BLaER1 (cell line): ENCODE measurements at regions not wholly inside any gene's neighbourhood (a gene's known extent, or its start where the extent isn't known, plus 50 kb on each side); places are given as distances from the start of the nearest gene placed in this dataset.

Source experiments
- H3K27ac ChIP-seq: shearing (Covaris generic); formaldehyde crosslinking; 2 replicates; pipeline ENCODE4 v1.8.1; 2022
- H3K27me3 ChIP-seq: shearing (Covaris generic); formaldehyde crosslinking; 2 replicates; pipeline ENCODE4 v1.8.1; 2022
- H3K36me3 ChIP-seq: shearing (Covaris generic); formaldehyde crosslinking; 2 replicates; pipeline ENCODE4 v1.8.1; 2022
- H3K4me1 ChIP-seq: shearing (Covaris generic); formaldehyde crosslinking; 2 replicates; pipeline ENCODE4 v1.8.1; 2022
- H3K4me2 ChIP-seq: shearing (Covaris generic); formaldehyde crosslinking; 2 replicates; pipeline ENCODE4 v1.8.1; 2022
- H3K4me3 ChIP-seq: shearing (Covaris generic); formaldehyde crosslinking; 2 replicates; pipeline ENCODE4 v1.8.1; 2022
- H3K9ac ChIP-seq: shearing (Covaris generic); formaldehyde crosslinking; 2 replicates; pipeline ENCODE4 v1.8.1; 2022
- H3K9me3 ChIP-seq: shearing (Covaris generic); formaldehyde crosslinking; 2 replicates; pipeline ENCODE4 v1.8.1; 2022
- H4K20me1 ChIP-seq: shearing (Covaris generic); formaldehyde crosslinking; 2 replicates; pipeline ENCODE4 v1.8.1; 2022
- Cebpa-rat ChIP-seq: shearing (Covaris generic); IDR thresholded peaks from 2 replicates; pipeline ENCODE4 v1.8.1; 2022

DNA sequence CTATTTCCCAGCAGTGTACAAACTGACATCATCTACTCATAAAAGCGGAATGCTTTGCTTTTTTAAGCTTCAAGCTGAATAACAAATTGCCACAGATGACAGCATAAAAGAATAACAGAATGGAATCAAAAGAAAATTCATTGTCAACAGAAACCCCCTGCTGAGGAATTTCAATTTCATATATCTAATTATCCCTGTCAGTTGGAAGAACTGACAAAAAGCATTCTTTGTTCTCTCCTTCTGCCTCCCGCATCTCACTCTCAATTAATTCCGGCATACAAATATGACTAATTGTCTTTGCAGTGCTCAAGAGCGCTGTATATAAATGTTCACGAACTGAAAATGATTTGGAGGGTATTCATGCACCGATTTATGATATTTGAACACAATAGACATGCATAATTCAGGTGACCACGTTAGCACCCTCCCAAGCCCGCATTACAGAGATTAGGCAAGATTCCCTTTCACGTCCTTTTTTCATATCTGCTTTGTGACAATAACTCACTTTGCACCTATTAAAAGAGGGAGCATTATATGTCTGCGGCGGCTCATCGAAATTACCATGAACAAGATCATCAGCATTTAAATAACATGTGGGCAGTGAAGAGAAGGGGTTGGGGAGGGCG lies 277.7 kb upstream of the SALL3 start:
- H3K27me3 ChIP-seq = no peaks in the 10 kb centered on the region
- H3K9me3 ChIP-seq = no peaks in the 10 kb centered on the region

DNA sequence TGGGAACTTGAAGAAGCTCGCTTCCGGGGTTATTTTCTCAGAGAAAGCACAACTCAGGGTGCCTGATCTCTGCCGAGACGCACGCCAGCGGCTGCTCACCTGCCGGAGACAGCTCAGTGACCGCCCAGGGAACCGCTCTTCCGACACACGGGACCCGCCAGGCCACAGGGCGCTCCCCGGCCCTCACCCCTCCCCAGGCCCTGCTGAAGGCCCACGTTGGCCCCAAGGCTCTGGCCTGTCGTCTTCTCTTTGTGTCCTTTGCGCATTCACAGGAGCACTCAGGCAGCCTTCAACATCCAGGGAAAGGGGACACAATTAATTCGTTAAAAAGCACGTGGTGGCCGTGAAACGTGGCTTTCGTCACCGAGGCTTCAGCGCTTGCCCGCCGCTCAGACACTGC lies 276.3 kb upstream of the SALL3 start:
- H3K27me3 ChIP-seq = no peaks in the 10 kb centered on the region
- peaks cover 4% of the 10 kb centered on the region; the same call in 1 of the 2 replicates for H3K9me3 ChIP-seq
- no peak for TF ChIP-seq Cebpa-rat
- no peak overlapping the region for H3K27ac ChIP-seq
- no peaks in the 10 kb centered on the region for H3K36me3 ChIP-seq
- no peak overlapping the region for H3K4me2 ChIP-seq
- H3K9ac ChIP-seq = no peak overlapping the region
- H3K4me1 ChIP-seq = no peaks in the 10 kb centered on the region
- H3K4me3 ChIP-seq = no peak overlapping the region
- no peaks in the 10 kb centered on the region for H4K20me1 ChIP-seq

More for the DNA sequence above, 277.7 kb upstream of the SALL3 start:
- Histone ChIP-seq H3K36me3 (no peaks in the 10 kb centered on the region), H3K4me3 (no peak overlapping the region), H3K27ac (no peak overlapping the region), H3K4me1 (no peaks in the 10 kb centered on the region), H4K20me1 (no peaks in the 10 kb centered on the region), H3K9ac (no peak overlapping the region), H3K4me2 (no peak overlapping the region)
- TF ChIP-seq Cebpa-rat = no peak

DNA sequence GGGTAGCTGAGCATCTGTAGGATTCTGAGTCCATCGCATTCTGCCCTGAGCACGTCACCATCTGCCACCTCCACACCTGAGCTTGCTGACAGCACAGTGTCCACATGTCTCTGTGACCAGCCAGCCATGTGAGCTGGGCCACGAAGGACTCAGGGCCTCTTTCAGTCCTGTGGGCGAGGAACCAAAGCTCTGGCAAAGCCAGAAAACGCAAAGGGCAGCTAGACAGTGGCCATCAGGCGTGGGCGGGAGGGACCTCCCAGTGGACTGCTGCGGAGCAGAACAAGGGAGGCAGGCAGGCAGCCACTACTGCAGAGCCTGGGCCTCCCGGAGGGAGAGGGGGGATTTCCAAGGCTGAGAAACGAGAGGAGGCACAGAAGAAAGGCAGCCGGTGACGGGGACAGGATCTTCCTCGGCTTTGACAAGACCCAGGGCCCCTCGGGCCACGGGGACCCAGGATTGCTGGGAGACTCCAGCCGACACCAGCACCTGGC lies 274.6 kb upstream of the SALL3 start:
- no peaks in the 10 kb centered on the region for H3K27me3 ChIP-seq
- no peak overlapping the region for H3K27ac ChIP-seq
- H3K9ac ChIP-seq = no peak overlapping the region
- TF ChIP-seq Cebpa-rat = no peak
- no peaks in the 10 kb centered on the region for H3K4me1 ChIP-seq
- H4K20me1 ChIP-seq = no peaks in the 10 kb centered on the region
- H3K36me3 ChIP-seq = no peaks in the 10 kb centered on the region
- no peak overlapping the region for H3K4me3 ChIP-seq
- H3K4me2 ChIP-seq = no peak overlapping the region
- H3K9me3 ChIP-seq = peaks cover 16% of the 10 kb centered on the region

DNA sequence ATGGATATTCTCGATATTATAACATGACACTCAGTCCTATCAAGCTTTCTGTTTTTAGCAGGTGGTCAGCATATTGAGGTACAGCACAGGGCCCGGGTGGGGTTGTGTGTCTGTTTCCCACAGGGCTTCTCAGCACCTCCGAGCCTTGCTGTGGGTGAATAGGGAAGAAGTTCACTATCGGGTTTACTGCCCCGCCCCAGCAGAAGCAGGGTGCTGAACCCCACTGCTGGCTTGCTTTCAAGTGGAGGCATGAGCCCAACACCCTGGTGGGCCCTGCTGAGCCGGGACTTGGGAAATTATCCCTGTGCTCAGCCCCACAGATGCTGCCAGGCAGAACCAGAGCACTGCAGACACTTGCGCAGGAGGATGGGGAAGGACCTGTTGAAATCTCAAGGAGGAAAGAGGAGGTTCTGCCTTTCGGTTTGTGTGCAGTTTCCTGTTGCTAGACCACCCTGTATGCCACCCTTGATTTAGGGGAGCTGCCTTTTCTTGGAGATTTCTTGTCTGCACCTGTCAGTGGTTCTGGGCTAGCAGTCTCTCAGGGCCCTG lies 270.3 kb upstream of the SALL3 start:
- no peak for TF ChIP-seq Cebpa-rat
- Histone ChIP-seq H3K4me2 (no peak overlapping the region), H3K27ac (no peak overlapping the region), H3K27me3 (no peaks in the 10 kb centered on the region), H3K4me1 (no peaks in the 10 kb centered on the region), H3K9me3 (peaks cover 16% of the 10 kb centered on the region), H4K20me1 (no peaks in the 10 kb centered on the region), H3K4me3 (no peak overlapping the region), H3K9ac (no peak overlapping the region), H3K36me3 (no peaks in the 10 kb centered on the region)

GRCh38 chr18:78711316-78711715 lies 268.3 kb upstream of the SALL3 start:
- Histone ChIP-seq H3K9me3 (peaks cover 16% of the 10 kb centered on the region), H3K27me3 (no peaks in the 10 kb centered on the region)
- TF ChIP-seq Cebpa-rat = no peak

GRCh38 chr18:78711971-78712370 lies 267.6 kb upstream of the SALL3 start:
- Histone ChIP-seq H3K27me3 (no peaks in the 10 kb centered on the region), H3K4me2 (no peak overlapping the region), H3K4me3 (no peak overlapping the region), H3K27ac (no peak overlapping the region), H3K9ac (no peak overlapping the region), H3K4me1 (no peaks in the 10 kb centered on the region), H3K36me3 (no peaks in the 10 kb centered on the region), H4K20me1 (no peaks in the 10 kb centered on the region), H3K9me3 (peaks cover 16% of the 10 kb centered on the region)
- no peak for TF ChIP-seq Cebpa-rat

More at GRCh38 chr18:78711316-78711715, 268.3 kb upstream of the SALL3 start:
- Histone ChIP-seq H3K36me3 (no peaks in the 10 kb centered on the region), H3K4me3 (no peak overlapping the region), H3K4me1 (no peaks in the 10 kb centered on the region), H3K9ac (no peak overlapping the region), H3K27ac (no peak overlapping the region), H3K4me2 (no peak overlapping the region), H4K20me1 (no peaks in the 10 kb centered on the region)

DNA sequence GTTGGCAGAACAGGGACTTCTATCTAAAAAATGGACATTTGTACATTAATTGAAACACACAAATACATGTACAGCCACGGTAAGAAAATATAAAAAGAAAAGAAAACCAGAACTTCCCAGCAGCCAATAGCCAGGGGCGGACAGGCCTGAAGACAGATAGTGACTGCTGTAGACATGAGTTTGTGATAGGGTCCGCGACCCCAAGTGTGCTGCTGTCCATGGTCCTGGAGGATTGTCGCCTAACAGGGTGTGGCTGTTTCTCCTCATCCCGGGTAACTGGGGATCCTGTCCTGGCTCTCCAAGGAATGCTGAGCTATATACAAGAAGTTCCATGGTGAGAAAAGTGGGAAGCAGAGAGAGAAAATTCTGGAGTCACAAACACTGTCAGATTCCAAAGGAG lies 266.5 kb upstream of the SALL3 start:
- no peak overlapping the region for H3K27ac ChIP-seq
- H3K9ac ChIP-seq = no peak overlapping the region
- H3K36me3 ChIP-seq = no peaks in the 10 kb centered on the region
- no peaks in the 10 kb centered on the region for H3K4me1 ChIP-seq
- no peak overlapping the region for H3K4me3 ChIP-seq
- H4K20me1 ChIP-seq = no peaks in the 10 kb centered on the region
- no peak overlapping the region for H3K4me2 ChIP-seq
- TF ChIP-seq Cebpa-rat = no peak
- peaks cover 14% of the 10 kb centered on the region for H3K9me3 ChIP-seq
- H3K27me3 ChIP-seq = no peaks in the 10 kb centered on the region

GRCh38 chr18:78713726-78714125 lies 265.9 kb upstream of the SALL3 start:
- H3K9me3 ChIP-seq = peaks cover 8% of the 10 kb centered on the region
- no peak overlapping the region for H3K27ac ChIP-seq
- no peaks in the 10 kb centered on the region for H3K27me3 ChIP-seq
- no peaks in the 10 kb centered on the region for H4K20me1 ChIP-seq
- H3K4me2 ChIP-seq = no peak overlapping the region
- H3K4me3 ChIP-seq = no peak overlapping the region
- TF ChIP-seq Cebpa-rat = no peak
- H3K4me1 ChIP-seq = no peaks in the 10 kb centered on the region
- no peak overlapping the region for H3K9ac ChIP-seq
- H3K36me3 ChIP-seq = no peaks in the 10 kb centered on the region

GRCh38 chr18:78716022-78716421 lies 263.6 kb upstream of the SALL3 start:
- Histone ChIP-seq H3K4me3 (no peak overlapping the region), H3K9me3 (no peaks in the 10 kb centered on the region), H3K4me2 (no peak overlapping the region), H3K36me3 (no peaks in the 10 kb centered on the region), H3K4me1 (no peaks in the 10 kb centered on the region), H3K9ac (no peak overlapping the region), H4K20me1 (no peaks in the 10 kb centered on the region), H3K27ac (no peak overlapping the region), H3K27me3 (no peaks in the 10 kb centered on the region)
- TF ChIP-seq Cebpa-rat = no peak

DNA sequence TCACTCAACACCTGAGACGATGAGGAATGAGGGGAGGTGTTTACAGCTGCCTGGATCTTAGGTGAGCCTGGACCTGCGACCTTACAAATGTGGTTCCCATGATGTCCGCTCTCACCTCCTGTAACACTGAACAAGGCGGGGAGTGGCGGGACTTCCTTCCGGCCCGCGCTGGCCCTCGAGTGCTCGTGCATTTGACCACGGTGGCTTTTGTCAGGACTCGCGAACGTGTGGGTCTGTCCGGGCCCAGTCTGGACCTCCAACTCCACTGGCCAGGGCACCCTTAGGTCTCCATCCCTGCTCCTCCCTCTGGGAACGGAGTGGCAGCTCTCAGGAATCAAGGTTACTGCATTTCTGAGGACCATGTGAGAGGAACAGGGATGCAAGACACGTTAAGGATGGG lies 263.0 kb upstream of the SALL3 start:
- no peaks in the 10 kb centered on the region for H3K36me3 ChIP-seq
- no peaks in the 10 kb centered on the region for H3K9me3 ChIP-seq
- no peaks in the 10 kb centered on the region for H3K27me3 ChIP-seq
- no peaks in the 10 kb centered on the region for H4K20me1 ChIP-seq
- no peak overlapping the region for H3K9ac ChIP-seq
- no peaks in the 10 kb centered on the region for H3K4me1 ChIP-seq
- H3K4me2 ChIP-seq = no peak overlapping the region
- H3K27ac ChIP-seq = no peak overlapping the region
- no peak overlapping the region for H3K4me3 ChIP-seq
- TF ChIP-seq Cebpa-rat = no peak
